ENCODE measurements at regions not wholly inside any gene's neighbourhood (a gene's known extent, or its start where the extent isn't known, plus 50 kb on each side); places are given as distances from the start of the nearest gene placed in this dataset.
"Not testable (repeated sequence)": the region's sequence is repeated elsewhere in the genome, so short reads cannot be mapped to it uniquely, and the experiment has no call there.

DNA sequence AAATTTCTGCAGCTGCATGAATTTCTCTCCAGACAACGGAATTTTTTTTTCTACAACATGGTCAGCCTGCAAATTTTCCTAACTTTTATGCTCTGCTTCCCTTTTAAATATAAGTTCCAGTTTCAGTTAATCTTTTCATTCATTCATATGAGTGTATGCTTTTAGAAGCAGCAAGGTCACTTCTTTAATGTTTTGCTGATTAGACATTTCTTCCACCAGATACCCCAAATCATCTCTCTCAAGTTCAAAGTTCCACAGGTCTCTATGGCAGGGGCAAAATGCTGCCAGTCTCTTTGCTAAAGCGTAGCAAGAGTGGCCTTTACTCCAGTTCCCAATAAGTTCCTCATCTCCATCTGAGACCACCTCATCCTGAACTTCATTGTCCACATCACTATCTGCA lies 205.6 kb upstream of the GRM7 start:
- DNase-seq, result no peak

DNA sequence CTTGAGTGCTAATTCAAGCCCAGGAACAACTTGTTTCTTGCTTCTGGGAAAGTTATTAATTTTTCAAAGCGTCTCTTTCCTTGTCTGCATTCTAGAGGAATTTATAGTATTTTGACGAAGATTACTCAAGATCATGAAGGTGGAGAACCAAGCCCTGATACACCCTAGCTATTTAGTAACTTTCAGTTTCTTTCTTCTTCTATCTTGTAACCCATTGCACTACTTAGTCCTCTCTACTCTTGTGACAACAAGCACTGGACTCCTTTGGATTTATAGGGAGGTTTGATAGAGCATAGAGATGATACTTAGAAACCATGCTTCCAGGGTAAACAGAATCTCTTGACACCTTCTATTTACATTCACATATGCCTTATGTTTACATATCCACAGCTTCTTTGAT lies 203.3 kb upstream of the GRM7 start:
- DNase-seq, result no peak

DNA sequence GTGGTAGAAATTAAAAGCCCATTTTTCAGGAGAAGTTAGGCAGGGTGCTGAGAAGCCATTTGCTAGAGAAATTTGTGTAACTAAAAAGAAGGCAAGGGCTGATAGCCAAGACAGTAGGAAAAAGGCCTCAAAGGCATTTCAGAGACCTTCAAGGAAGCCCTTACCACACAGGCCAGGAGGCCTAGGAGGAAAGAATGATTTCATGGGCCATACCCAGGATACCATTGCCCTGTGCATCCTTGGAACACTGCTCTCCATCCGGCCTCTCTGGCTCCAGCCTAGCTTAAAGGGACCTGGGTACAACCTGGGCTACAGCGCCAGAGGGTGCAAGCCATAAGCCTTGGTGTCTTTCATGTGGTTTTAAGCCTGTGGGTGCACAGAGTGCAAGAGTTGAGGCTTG lies 193.6 kb upstream of the GRM7 start:
- DNase-seq, result no peak

DNA sequence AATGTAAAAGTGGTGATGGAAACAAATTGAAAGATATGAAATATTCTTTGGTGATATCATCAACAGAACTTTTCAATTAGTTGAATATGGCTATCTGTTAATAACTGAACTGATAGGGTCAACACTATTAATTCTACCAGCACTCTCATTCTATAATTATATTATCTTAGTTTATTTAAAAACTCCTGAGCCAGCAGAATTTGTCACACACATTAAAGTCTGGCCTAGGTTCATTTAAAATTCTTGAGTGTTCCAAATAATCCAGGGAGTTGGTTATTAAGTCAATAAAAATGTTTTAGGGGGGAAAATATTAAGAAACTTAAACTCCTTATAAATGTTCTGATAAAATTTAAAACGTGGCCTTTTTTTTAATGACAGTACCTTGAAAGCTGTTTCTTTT lies 189.6 kb upstream of the GRM7 start:
- DNase-seq, result no peak

DNA sequence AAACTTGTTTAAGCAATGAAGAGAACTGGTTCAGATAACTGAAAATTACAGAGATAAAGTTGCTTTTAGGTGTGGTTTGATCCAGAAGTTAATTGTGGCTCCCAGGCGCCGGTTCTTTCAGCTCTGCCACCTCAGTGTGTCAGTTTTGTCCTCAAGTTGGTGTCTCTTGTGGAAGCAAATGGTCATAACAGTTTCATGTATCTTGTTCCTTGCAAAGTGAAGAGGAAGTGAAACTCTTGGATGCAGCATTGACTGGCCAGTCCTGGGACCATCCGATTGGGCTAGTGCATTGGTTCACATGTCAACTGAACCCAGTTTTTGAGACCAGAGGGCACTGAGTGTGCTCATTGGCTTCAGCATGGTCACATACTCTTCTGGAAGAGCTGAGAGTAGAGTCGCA lies 181.4 kb upstream of the GRM7 start:
- DNase-seq, result no peak

DNA sequence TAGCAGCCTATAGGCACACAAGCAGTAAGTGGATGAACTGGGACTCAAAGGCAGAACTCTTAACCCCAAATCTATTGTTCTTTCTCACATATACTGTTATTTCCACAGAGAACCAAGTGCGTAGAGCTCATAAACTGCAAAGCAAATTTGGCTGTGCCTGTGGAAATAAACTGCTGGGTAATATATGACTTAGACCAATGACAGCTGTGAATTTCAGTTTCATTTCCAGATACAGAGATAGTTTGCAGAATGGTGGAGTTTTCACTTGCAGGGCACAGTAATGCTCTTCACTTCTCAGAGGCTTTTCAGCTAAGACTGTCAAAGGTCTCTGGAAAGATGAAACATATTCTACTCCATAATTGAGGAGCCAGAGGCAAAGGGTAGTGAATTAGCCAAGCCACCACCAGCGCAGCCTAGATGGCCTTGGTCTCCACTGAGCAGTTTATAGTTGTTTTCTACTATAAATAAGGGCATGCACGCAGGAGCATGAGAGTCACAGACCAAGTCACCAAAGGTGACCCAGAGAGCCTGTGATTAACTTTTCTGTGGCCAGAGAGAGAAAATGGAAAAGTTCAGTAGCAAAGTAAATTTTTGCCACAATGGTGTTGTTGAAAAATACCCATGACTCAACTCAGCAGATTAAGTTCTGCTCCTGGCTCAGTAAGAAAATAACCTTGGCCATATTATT lies 180.7 kb upstream of the GRM7 start:
- no peak for DNase-seq

DNA sequence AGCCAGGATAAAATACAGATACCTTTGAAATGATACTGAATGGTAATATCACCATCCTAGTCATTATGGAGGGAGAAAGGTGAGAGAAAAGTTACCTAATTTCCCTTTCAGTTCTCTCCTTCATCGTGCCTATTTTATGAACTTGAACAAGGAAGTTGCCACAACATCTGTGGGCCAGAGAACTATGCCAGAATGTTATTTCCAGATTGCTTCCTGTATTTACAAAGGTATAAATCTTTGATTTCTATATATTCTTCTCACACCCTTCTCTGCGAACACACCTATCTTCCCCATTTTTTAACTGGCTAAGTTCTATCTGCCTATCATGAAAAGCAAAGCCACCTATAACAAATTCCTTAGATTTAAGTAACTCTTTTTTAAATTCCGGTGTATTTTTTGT lies 163.6 kb upstream of the GRM7 start:
- DNase-seq, result no peak

DNA sequence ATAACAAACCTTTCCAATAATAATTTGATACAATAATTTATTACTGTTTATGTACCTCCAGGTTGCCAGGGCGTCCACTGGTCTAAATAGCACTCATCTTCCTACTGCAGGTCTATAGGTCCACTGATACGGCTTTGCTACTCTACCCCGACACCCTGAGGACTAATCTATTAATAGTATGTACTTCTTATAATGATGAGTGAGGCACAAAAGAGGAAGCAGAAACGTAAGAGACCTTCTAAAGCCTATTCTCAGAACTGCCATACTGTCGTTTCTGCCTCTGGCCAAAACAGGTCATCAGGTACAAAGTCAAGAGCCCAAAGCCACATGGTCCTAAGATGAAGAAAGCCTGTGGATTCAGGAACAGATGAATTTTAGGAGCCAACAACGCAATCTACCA lies 163.2 kb upstream of the GRM7 start:
- no peak for DNase-seq

DNA sequence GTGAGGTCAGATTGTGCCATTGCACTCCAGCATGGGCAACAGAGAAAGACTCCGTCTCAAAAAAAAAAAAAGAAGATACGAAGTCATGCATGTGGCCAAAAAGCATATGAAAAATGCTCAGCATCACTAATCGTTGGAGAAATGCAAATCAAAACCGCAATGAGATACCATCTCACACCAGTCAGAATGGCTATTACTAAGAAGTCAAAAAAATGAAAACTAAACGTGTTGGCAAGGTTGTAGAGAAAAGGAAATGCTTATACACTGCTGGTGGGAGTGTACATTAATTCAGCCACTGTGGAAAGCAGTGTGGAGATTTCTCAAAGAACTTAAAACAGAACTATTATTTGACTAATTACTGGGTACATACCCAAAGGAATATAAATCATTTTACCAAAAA lies 156.1 kb upstream of the GRM7 start:
- not testable (repeated sequence) for DNase-seq

DNA sequence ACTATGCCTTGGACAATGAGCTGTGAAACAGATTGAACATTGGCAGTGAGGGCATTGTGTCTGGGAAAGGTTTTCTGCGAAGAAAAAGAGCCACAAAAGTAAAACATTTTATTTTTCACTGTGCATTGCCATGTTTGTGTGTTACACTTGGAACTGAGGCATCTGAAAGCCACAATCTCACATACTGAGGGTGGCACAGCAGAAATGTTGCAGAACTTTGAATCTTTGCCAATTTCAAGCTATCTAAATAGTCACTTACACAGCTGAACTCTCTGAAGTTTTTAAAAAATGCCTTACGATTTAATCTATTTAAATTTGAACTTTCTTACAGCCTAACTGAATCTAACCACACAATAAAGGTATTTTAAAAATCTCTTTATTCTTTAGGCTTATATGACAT lies 154.1 kb upstream of the GRM7 start:
- no peak for DNase-seq

DNA sequence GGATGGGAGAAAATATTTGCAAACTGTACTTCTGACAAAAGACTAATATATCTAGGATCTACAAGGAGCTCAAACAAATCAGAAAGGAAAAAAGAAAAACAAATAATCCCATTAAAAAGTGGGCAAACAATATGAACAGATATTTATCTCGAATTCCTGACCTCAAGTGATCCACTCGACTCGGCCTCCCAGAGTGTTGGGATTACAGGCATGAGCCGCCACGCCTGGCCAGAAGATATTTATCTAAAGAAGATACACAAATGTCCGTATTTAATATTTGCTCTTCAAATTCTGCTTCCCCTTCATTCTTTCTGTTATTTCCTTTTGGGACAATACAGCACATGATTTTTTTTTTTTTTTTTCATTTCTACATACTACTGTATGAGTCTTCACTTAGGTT lies 151.7 kb upstream of the GRM7 start:
- no peak for DNase-seq

DNA sequence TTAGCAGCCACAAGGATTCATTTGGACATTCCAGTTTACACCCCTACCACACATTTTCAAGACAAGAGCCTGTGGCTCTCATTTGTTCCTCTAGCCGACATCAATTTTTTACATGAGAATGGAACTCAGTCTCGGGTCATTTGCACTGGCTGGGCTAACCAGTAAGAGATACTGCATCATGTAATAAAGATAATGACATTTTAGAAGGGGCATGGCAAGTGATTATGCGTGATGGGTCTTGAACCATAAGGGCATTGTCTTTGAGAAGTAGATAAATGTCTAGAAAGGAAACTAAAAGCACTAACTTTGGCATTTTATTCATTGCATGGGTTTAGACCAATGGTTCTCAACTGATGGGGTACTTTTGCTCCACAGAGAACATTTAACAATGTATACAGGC lies 146.0 kb upstream of the GRM7 start:
- no peak for DNase-seq

DNA sequence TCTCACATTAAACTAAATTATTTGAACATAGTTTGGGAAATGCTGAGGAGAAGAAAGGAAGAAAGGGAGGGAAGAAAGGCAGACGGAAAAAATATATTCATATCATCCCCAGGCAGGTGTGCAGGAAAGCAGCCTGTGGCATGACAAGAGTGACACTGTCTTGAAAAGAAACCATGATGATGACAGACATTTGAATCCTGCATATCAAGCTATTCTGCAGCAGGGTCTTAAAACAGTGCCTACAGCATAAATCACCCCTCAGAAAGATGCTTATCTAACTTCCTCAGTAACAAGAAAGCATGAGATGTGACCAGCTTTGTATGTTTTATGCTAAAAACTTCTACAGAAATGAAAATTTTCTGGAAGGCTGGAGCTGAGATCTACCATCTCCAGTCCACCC lies 144.5 kb upstream of the GRM7 start:
- DNase-seq, result no peak

DNA sequence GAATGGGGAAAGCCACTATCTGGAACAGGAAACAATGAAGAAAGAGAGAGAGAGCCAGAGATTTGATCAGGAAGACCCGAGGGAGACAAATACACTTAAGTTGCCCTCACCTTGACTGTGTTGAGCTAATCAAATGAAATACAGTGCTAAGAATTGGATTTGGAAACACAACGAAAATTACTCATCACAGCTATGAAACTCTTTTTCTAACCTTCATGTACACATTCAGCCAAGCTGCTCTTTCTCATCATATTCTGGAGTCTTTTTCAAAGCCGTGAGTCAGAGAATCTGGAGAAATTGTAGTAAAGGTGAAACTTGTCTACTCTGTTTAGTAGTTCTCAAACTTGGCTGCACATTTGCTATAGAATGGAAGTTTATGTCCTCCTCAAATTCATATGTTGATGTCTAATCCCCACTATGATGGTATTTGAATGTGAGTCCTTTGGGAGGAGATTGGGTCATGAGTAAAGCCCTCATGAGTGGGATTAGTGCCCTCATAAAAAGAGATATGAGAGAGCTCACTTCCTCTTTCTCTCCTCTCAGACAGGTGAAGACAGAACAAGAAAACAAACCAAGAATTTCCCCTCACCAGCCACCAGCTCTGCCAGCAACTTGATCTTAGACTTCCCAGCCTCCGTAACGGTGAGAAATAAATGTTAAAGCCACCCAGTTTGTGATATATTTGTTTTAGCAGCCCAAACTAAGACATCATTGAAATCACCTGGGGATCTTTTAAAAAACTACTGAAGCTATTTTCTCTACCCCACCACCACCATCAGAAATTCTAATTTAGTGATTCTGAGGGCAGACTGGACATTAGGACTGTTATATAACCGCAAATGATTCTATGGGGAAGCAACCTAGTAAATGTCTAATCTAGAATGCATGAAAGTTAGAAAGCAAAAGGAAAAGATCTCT lies 143.6 kb upstream of the GRM7 start:
- no peak for DNase-seq

DNA sequence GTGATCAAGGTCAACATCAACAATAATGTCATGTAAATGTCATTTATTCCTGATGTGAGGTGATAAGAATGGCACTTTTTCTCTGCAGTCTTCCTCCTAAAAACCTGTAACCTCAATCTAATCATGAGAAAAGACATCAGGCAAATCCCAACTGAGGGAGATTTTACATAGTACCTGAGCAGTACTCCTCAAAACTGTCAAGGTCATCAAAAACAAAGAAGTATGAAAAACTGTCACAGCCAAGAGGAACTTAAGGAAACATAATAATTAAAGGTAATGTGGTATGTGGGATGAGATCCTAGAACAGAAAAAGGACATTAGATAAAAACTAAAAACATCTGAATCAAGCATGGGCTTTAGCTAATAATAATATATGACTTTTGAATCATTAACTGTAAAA lies 140.9 kb upstream of the GRM7 start:
- no peak for DNase-seq

DNA sequence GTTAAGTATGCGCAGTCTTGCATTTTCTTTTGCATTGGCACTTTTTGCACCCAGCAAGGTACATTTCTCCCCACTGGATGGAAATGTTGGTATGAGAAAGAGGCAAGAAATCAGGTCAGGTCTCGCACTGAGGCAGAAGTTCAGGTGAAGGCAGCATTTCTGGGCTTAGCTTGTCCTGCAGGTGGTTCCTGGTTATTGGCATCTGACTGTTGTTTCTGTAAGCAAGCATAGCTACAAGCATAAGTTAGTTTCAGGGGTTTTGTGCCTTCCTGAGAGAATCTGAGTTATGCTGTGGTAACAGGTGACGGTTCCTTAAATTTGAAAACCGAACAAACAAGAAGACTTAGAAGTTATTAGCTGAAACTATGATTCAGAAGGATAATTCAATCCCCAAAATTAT lies 139.4 kb upstream of the GRM7 start:
- DNase-seq, result no peak

DNA sequence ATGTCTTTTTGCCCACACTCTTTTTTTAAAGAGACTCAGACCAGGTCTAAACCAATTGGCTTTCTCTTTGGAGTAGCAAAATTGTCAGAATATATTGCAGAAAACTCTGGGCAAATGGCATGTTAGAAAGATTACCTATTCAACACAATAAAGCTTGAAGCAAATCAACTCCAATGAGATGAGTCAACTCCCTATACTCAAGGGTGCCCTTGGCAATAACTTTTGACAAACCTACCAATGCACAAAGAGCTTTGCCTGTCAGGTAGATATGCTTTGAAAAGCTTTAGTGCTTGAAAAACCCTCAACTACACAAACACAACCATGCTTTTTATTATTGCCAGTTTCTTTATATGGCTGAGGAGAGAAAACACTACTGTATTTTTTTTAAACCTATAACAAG lies 137.7 kb upstream of the GRM7 start:
- no peak for DNase-seq

DNA sequence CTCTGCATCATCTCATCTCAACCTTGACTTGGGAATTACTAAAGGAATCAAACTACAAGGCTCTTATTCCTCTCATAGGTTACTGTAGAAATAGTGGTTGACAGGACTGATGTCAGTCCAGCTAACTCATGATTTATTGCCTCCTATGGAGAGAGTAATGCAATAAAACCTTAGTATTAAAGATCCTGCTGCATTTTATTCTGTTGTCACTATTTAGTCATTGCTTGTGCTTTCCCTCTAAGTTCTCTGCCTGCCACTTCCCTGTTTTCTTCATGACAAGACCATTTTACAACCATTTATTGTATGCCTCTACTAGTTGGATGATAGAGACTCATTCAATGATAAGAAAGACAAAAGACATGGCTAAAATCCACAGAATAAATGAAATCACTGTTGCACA lies 134.1 kb upstream of the GRM7 start:
- no peak for DNase-seq

DNA sequence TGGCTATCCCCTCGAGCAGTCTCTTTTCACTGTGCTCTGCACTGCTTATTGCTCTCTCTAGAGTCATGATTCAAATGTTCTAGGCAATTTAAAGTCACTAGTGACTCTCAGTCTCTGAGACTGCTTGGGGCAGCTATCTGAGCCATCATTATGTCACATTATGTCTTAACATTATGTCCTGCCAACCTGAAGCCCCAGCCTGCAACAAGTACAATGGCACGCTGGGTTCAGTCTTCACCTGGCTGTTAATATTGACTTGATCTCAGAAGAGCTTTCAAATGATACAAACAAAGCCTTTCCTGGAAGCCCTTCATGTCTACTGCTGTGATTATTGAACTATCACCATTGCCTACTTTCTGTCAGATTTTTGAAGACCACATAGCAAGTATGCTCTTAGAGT lies 128.1 kb upstream of the GRM7 start:
- no peak for DNase-seq

DNA sequence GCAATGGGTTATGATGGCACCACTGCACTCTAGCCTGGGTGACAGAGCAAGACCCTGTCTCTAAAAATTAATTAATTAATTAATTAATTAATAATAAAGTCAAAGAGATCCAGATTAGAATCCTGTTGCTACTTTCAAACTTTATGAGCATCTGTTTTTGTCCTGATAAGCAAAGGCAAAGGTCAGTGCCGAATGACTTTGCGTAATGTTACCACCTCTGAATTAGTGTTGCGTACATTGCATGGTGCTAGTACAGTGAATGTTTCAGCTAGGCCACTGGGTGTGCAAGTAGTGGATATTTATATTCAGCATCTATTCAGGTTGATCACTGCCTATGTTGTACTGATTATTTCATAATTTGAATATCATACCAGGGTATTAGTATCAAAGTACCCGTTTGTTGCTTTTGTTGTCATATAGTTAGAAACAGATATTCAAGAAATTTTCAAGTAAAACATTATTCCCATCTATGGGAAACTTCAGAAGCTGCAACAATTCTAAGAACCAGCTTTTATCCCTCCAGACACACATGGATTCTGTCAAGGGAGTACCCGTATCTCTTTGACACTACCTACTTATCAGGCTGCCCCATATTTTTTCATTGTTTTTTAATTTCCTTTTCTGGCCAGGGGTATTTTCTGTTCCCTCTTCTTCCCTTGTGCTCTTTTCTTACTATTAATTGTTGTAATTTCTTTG lies 127.1 kb upstream of the GRM7 start:
- DNase-seq, result no peak

DNA sequence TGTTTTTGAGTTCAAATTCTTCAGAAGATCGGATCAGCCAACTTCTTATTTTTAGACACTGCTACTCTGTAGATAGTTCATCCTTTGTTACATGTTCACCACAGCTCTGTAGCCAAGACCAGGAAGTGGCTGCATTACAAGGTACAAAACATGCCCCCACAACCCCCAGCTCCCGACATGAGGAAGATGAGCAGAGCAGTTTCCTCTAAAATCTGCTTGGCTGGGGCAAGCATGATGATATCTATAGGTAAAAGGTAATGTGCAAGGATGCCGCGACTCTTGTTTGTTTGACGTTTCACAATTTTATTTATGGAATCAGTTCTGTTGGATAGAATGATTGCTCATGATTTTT lies 126.5 kb upstream of the GRM7 start:
- DNase-seq, result no peak

DNA sequence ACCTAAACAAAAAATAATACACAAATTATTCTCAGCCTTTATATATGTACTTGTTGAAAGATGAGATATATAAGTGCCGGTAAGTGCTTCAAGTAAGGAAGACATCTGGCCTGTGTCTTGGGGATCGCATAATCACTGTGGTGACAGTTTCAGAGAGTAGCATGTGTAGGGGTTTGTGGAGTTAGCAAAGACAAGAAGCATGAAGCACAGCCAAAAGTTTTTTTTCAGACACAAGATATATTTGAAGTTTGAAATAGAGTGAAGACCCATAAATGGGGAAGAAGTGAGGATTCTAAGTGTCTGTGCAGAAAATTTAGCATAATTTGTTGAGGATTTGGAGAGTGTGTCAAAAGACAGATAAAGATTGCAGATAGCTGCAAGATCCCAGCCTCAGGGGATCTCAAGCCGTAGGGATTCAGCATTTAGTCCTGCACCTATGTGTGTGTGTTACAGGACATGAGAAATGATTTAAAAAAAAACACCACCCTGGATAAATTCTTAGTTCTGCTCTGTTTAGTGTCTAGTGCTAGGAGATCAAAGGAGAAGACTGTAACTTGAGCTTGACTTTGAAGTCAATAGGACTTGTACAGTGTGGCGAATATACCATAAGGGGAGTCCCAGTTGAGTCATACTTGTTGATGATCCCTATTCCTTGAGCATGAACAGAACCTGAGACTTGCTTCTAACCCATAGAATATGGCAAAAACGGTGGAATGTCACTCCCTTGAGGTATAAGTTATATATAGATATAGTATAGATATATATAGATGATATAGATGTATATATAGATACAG lies 123.9 kb upstream of the GRM7 start:
- no peak for DNase-seq

DNA sequence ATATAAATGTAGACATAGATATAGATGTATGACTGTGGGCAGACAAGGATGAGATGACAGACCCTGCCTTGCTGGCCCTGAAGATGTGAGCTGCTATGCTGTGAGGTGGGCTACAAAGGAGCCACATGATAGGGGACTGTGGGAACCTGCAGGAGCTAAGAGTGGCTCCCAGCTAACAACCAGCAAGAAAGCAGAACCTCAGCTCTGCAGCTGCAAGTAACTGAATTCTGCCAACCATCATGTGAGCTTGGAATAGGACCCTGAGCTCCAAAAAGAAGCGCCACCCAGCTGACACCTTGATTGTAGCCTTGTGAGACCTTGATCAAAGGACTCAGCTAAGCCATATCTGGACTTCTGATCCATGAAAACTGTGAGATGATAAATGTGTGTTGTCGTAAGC lies 123.3 kb upstream of the GRM7 start:
- DNase-seq, result no peak
